ENCODE measurements at regions not wholly inside any gene's neighbourhood (a gene's known extent, or its start where the extent isn't known, plus 50 kb on each side); places are given as distances from the start of the nearest gene placed in this dataset.

DNA sequence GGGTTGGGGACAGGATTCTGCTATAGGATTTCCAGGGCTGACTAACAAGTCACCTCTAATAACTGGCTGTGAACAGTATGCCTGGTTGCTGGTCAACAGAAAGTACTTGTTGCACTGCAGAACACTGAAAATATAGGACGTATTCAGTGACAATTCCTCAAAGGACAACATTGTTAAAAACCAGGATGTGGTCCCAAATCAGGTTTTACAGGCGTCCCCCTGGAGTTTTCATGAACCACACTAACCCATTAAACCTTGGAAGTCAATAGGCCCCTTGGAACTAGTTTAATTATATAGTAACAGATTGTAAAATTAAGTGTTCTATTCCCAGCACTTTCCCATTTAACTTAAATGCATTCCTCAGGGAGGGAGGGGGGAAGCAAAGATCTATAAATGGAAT, 495.4 kb downstream of the TBC1D4 start:
- TF ChIP-seq POLR2A (IDR thresholded peaks at IDR 0.05): no peak
- no peak for TF ChIP-seq CTCF (IDR thresholded peaks at IDR 0.05)
